NCI-H524 treated with DMSO at 0.1 percent for 48 hours (cell line): ENCODE measurements at regions not wholly inside any gene's neighbourhood (a gene's known extent, or its start where the extent isn't known, plus 50 kb on each side); places are given as distances from the start of the nearest gene placed in this dataset.

Experiments
- DNase-seq: peaks from one replicate; lab custom pipeline; 2025; lab: John Stamatoyannopoulos, UW

- DNase-seq: no peak
Measured at GRCh38 chr5:17431272-17432050, 66.6 kb upstream of the TAF11L2 start.

- DNase-seq: no peak
Measured at GRCh38 chr5:17432569-17432968, 65.5 kb upstream of the TAF11L2 start.

- no peak for DNase-seq
Measured at GRCh38 chr5:17433406-17433805, 64.6 kb upstream of the TAF11L2 start.

GRCh38 chr5:17434982-17435381 lies 63.0 kb upstream of the TAF11L2 start:
- no peak for DNase-seq

- no peak for DNase-seq
Measured at GRCh38 chr5:17436350-17436749, 61.7 kb upstream of the TAF11L2 start.

- no peak for DNase-seq
Measured at GRCh38 chr5:17436761-17437221, 61.2 kb upstream of the TAF11L2 start.

- DNase-seq: no peak
Measured at GRCh38 chr5:17438027-17438426, 60.0 kb upstream of the TAF11L2 start.

GRCh38 chr5:17439956-17440355 lies 58.1 kb upstream of the TAF11L2 start:
- no peak for DNase-seq

- no peak for DNase-seq
Measured at GRCh38 chr5:17440766-17441165, 57.3 kb upstream of the TAF11L2 start.

GRCh38 chr5:17441351-17441750 lies 56.7 kb upstream of the TAF11L2 start:
- DNase-seq: no peak

- no peak for DNase-seq
Measured at GRCh38 chr5:17443333-17444130, 54.5 kb upstream of the TAF11L2 start.

GRCh38 chr5:17444496-17444895 lies 53.5 kb upstream of the TAF11L2 start:
- DNase-seq: no peak

- DNase-seq: no peak
Measured at GRCh38 chr5:17445185-17445584, 52.8 kb upstream of the TAF11L2 start.
